Mesenchymal stem cell (in vitro differentiated cells and primary cell): ENCODE measurements at regions not wholly inside any gene's neighbourhood (a gene's known extent, or its start where the extent isn't known, plus 50 kb on each side); places are given as distances from the start of the nearest gene placed in this dataset.

ENCODE experiments used
- DNase-seq: peaks from one replicate; pipeline ENCODE4 v3.0.0-alpha.2; 2013
- H2AFZ ChIP-seq: one replicate; pipeline ENCODE4 v1.6.1; 2013; ENCODE audit warnings: low read depth, mild to moderate bottlenecking, control low read depth, inconsistent platforms, low read length, moderate library complexity
- H2AK5ac ChIP-seq: 2 replicates; pipeline ENCODE4 v1.6.1; 2013; ENCODE audit warnings: low read length, moderate library complexity, mild to moderate bottlenecking, inconsistent platforms; ENCODE audit not compliant: severe bottlenecking
- H2BK120ac ChIP-seq: one replicate; pipeline ENCODE4 v1.6.1; 2013; ENCODE audit warnings: low read depth, mild to moderate bottlenecking, inconsistent platforms, low read length, moderate library complexity
- H2BK12ac ChIP-seq, 2 experiments: one replicate each; pipeline ENCODE4 v1.6.1; 2013; ENCODE audit warnings: inconsistent platforms in 2 of 2, low read length in 2 of 2, mild to moderate bottlenecking in 2 of 2, moderate library complexity in 2 of 2, control low read depth in 1 of 2
- H2BK15ac ChIP-seq: one replicate; pipeline ENCODE4 v1.6.1; 2013; ENCODE audit warnings: mild to moderate bottlenecking, low read depth, inconsistent platforms; ENCODE audit not compliant: poor library complexity, severe bottlenecking
- H2BK5ac ChIP-seq: 2 replicates; pipeline ENCODE4 v1.6.1; 2013; ENCODE audit warnings: low read depth, mild to moderate bottlenecking, low read length, control low read depth, inconsistent platforms; ENCODE audit not compliant: poor library complexity, severe bottlenecking
- H3K14ac ChIP-seq, 2 experiments: one replicate each; pipeline ENCODE4 v1.6.1; 2013; ENCODE audit warnings: inconsistent platforms in 2 of 2, low read length in 2 of 2, control low read depth in 1 of 2, mild to moderate bottlenecking in 1 of 2, moderate library complexity in 1 of 2
- H3K18ac ChIP-seq, 2 experiments: one replicate each; pipeline ENCODE4 v1.6.1; 2013; ENCODE audit warnings: inconsistent platforms in 2 of 2, low read length in 2 of 2, control low read depth in 1 of 2, low read depth in 1 of 2, mild to moderate bottlenecking in 1 of 2
- H3K23ac ChIP-seq, 2 experiments: one replicate each; pipeline ENCODE4 v1.6.1; 2013; ENCODE audit warnings: inconsistent platforms in 2 of 2, low read length in 2 of 2, mild to moderate bottlenecking in 2 of 2, moderate library complexity in 2 of 2, control low read depth in 1 of 2
- H3K27ac ChIP-seq: 2 replicates; pipeline ENCODE4 v1.5.1; 2013; ENCODE audit warnings: mild to moderate bottlenecking, moderate library complexity, low read length, control low read depth, inconsistent platforms; ENCODE audit not compliant: poor library complexity, severe bottlenecking
- H3K27me3 ChIP-seq, 2 experiments: 2 replicates each; pipeline versions ENCODE4 v1.6.1 to v1.7.0; 2013; ENCODE audit warnings: low read length in 2 of 2, mild to moderate bottlenecking in 2 of 2, moderate library complexity in 2 of 2, control low read depth in 1 of 2, inconsistent platforms in 1 of 2; ENCODE audit not compliant: control insufficient read depth in 1 of 2, insufficient read depth in 1 of 2
- H3K36me3 ChIP-seq, 2 experiments: 2 replicates each; pipeline versions ENCODE4 v1.6.1 to v1.7.0; 2013; ENCODE audit warnings: low read length in 2 of 2, control low read depth in 1 of 2, inconsistent platforms in 1 of 2, low read depth in 1 of 2, mild to moderate bottlenecking in 1 of 2; ENCODE audit not compliant: insufficient read depth in 2 of 2, control insufficient read depth in 1 of 2
- H3K4ac ChIP-seq, 2 experiments: one replicate each; pipeline ENCODE4 v1.6.1; 2013; ENCODE audit warnings: inconsistent platforms in 2 of 2, low read length in 2 of 2, mild to moderate bottlenecking in 2 of 2, moderate library complexity in 2 of 2, control low read depth in 1 of 2, low read depth in 1 of 2
- H3K4me1 ChIP-seq: 2 replicates; pipeline ENCODE4 v1.6.1; 2013; ENCODE audit warnings: low read depth, low read length, control low read depth; ENCODE audit not compliant: control insufficient read depth, insufficient read depth
- H3K4me2 ChIP-seq: 2 replicates; pipeline ENCODE4 v1.6.1; 2013; ENCODE audit warnings: low read length, mild to moderate bottlenecking, inconsistent platforms; ENCODE audit not compliant: poor library complexity, severe bottlenecking
- H3K4me3 ChIP-seq, 2 experiments: 2 replicates each; pipeline versions ENCODE4 v1.5.1 to v1.7.0; 2013; ENCODE audit warnings: low read length in 2 of 2, mild to moderate bottlenecking in 2 of 2, control low read depth in 1 of 2, low read depth in 1 of 2; ENCODE audit not compliant: insufficient read depth in 1 of 2
- H3K79me1 ChIP-seq: replicated peaks from 2 replicates; pipeline ENCODE4 v1.6.1; 2013; ENCODE audit warnings: mild to moderate bottlenecking, control low read depth, low read length, inconsistent platforms; ENCODE audit not compliant: poor library complexity, severe bottlenecking
- H3K9ac ChIP-seq: 2 replicates; pipeline ENCODE4 v1.7.0; 2013; ENCODE audit warnings: mild to moderate bottlenecking, low read length, moderate library complexity
- H3K9me3 ChIP-seq: 2 replicates; pipeline ENCODE4 v1.7.0; 2013; ENCODE audit warnings: mild to moderate bottlenecking, low read length; ENCODE audit not compliant: control insufficient read depth
- H4K8ac ChIP-seq: one replicate; pipeline ENCODE4 v1.6.1; 2013; ENCODE audit warnings: inconsistent platforms, mild to moderate bottlenecking, low read length, moderate library complexity
- H4K91ac ChIP-seq: one replicate; pipeline ENCODE4 v1.6.1; 2013; ENCODE audit warnings: mild to moderate bottlenecking, low read length, inconsistent platforms
- WGBS: methylation state at CpG from one replicate; pipeline ENCODE4 v1.1.7; 2013; ENCODE audit warnings: mixed read lengths; 5-methylcytosine and 5-hydroxymethylcytosine counted together

DNA sequence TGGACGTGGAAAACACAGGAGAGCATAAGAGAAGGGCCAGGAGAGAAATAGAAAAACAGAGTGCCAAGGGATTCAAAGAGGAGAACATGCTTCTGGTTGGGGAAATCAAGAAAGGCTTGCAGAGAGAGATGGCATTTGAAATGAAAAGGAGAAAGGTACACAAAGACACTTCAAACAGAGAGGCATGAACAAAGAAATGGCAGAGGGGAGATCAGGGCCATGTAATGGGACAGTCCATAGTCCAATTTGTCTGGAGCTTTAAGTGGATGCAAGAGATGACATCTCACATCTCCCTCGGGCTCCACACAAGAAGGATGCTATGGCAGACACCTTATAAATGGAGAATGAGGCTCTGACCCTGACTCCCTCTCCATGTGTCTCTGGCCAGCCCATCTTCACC lies 331.1 kb downstream of the MLLT3 start:
- no peak overlapping the region for H3K4me3 ChIP-seq
- H3K23ac ChIP-seq: no peak overlapping the region
- no peak overlapping the region for H4K91ac ChIP-seq
- no peak overlapping the region for H3K4me2 ChIP-seq
- H3K9me3 ChIP-seq: peaks cover 3% of the 10 kb centered on the region
- H3K4ac ChIP-seq: no peak overlapping the region
- no peak overlapping the region for H2AK5ac ChIP-seq
- H2AFZ ChIP-seq: no peak overlapping the region
- no peaks in the 10 kb centered on the region for H3K4me1 ChIP-seq
- H2BK12ac ChIP-seq: no peak overlapping the region
- 66% methylated on average over 2 of the region's 2 CpGs for WGBS
- H3K36me3 ChIP-seq: no peaks in the 10 kb centered on the region
- H4K8ac ChIP-seq: no peak overlapping the region
- H3K27me3 ChIP-seq: peaks cover 0 to 20% of the 10 kb centered on the region in 2 experiments
- H2BK15ac ChIP-seq: no peak overlapping the region
- H3K9ac ChIP-seq: no peak overlapping the region
- DNase-seq: no peak
- no peak overlapping the region for H2BK120ac ChIP-seq
- no peak overlapping the region for H2BK5ac ChIP-seq
- no peak overlapping the region for H3K18ac ChIP-seq
- H3K79me1 ChIP-seq: no peaks in the 10 kb centered on the region
- no peak overlapping the region for H3K27ac ChIP-seq
- H3K14ac ChIP-seq: no peak overlapping the region

DNA sequence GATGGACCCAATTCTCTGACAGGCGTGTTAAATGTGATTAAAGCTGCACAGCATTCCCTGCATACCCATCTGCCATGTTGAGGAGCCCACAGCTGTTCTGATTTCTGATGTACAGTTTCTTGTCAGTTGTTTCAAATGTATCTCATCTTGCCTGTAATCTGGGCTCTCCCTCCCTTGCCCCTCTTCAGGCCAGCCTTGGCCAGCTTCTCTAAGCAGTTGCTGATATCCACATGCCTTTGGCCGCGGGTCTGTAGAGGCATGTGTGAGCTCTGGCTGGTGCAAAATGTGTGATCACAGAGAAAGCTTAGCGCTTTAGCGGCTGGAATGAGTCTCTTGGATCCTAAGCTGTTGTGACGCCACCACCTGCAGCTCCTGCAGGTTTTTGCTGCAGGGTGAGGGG lies 332.0 kb downstream of the MLLT3 start:
- Histone ChIP-seq H3K27me3 (peaks cover 0 to 20% of the 10 kb centered on the region in 2 experiments), H4K91ac (no peak overlapping the region), H3K36me3 (no peaks in the 10 kb centered on the region), H3K4me1 (no peaks in the 10 kb centered on the region), H3K4ac (no peak overlapping the region), H4K8ac (no peak overlapping the region), H2BK5ac (no peak overlapping the region), H2BK12ac (no peak overlapping the region), H3K4me2 (no peak overlapping the region), H3K79me1 (no peaks in the 10 kb centered on the region), H3K27ac (no peak overlapping the region), H3K9me3 (peaks cover 3% of the 10 kb centered on the region), H2AK5ac (no peak overlapping the region), H2AFZ (no peak overlapping the region), H2BK15ac (no peak overlapping the region), H3K4me3 (no peak overlapping the region), H3K23ac (no peak overlapping the region), H2BK120ac (no peak overlapping the region), H3K18ac (no peak overlapping the region), H3K9ac (no peak overlapping the region), H3K14ac (no peak overlapping the region)
- DNase-seq: no peak
- WGBS: 85% methylated on average over 6 of the region's 6 CpGs

DNA sequence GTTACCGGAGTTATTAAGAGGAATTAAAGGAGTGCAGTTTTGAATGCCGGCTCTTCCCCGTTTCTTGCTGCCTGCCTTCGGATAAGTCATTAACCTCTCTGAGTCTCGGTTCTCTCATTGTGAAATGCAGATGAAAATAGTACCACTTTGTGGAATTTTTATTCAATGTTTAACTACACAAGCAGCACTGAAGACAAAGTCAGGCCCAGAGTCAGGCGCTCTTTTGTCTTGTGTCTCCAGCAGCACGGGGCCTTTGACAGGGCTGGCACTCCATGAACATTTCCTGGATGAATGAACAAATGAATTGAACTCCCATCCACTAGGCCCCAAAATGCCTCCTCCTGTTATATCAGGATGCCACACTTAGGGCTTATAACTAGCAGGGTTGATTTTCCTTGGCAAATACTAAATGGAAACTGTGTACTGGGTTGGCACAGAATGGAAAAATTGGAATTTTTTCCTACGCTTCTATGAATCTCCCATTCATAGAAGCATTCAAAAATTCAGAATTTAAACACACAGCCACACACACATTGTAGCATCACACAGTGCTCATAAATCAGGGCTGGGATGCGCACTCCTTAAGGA lies 332.8 kb downstream of the MLLT3 start:
- no peak overlapping the region for H2BK120ac ChIP-seq
- H3K79me1 ChIP-seq: no peaks in the 10 kb centered on the region
- H2AK5ac ChIP-seq: no peak overlapping the region
- no peak overlapping the region for H3K4ac ChIP-seq
- no peak overlapping the region for H2BK12ac ChIP-seq
- no peak overlapping the region for H3K18ac ChIP-seq
- no peak overlapping the region for H3K4me3 ChIP-seq
- no peak overlapping the region for H3K14ac ChIP-seq
- no peak overlapping the region for H3K4me2 ChIP-seq
- no peak overlapping the region for H4K8ac ChIP-seq
- DNase-seq: no peak
- H3K23ac ChIP-seq: no peak overlapping the region
- H2BK5ac ChIP-seq: no peak overlapping the region
- no peak overlapping the region for H2AFZ ChIP-seq
- no peak overlapping the region for H2BK15ac ChIP-seq
- H3K27me3 ChIP-seq: peaks cover 0 to 20% of the 10 kb centered on the region in 2 experiments
- H3K27ac ChIP-seq: no peak overlapping the region
- no peak overlapping the region for H4K91ac ChIP-seq
- peaks cover 3% of the 10 kb centered on the region for H3K9me3 ChIP-seq
- WGBS: 92% methylated on average over 9 of the region's 9 CpGs
- H3K4me1 ChIP-seq: no peaks in the 10 kb centered on the region
- no peak overlapping the region for H3K9ac ChIP-seq
- H3K36me3 ChIP-seq: no peaks in the 10 kb centered on the region

DNA sequence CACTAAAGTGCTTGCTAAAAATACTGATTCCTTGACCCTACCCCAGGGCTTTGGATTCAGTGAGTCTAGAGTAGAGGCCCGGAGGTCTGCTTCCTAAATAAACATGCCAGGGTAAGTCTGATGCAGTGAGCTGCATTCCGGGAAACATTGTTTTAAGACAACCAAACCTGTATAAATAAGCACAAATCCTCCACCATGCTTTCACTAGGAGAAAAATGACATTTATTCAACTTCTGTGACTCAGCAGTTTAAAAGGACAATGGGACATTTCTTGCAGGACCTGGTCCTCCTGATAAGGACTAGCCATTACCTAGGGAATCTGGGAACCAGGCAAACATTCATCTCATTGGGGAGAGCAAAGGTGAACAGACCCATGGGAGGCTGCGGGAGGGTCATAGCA lies 335.3 kb downstream of the MLLT3 start:
- H2BK15ac ChIP-seq: no peak overlapping the region
- H2BK5ac ChIP-seq: no peak overlapping the region
- WGBS: 88% methylated on average over 3 of the region's 3 CpGs
- no peak overlapping the region for H4K8ac ChIP-seq
- H3K27ac ChIP-seq: no peak overlapping the region
- H3K4me3 ChIP-seq: no peak overlapping the region
- H3K36me3 ChIP-seq: no peaks in the 10 kb centered on the region
- H3K27me3 ChIP-seq: peaks cover 0 to 20% of the 10 kb centered on the region in 2 experiments
- H3K4me1 ChIP-seq: no peaks in the 10 kb centered on the region
- no peak overlapping the region for H2AK5ac ChIP-seq
- H3K9me3 ChIP-seq: peaks cover 3% of the 10 kb centered on the region
- no peak overlapping the region for H3K14ac ChIP-seq
- H3K79me1 ChIP-seq: no peaks in the 10 kb centered on the region
- no peak overlapping the region for H3K4me2 ChIP-seq
- H3K9ac ChIP-seq: no peak overlapping the region
- H3K23ac ChIP-seq: no peak overlapping the region
- no peak overlapping the region for H3K4ac ChIP-seq
- no peak overlapping the region for H3K18ac ChIP-seq
- no peak overlapping the region for H2AFZ ChIP-seq
- H4K91ac ChIP-seq: no peak overlapping the region
- no peak overlapping the region for H2BK12ac ChIP-seq
- no peak for DNase-seq
- H2BK120ac ChIP-seq: no peak overlapping the region
